ENCODE measurements at regions not wholly inside any gene's neighbourhood (a gene's known extent, or its start where the extent isn't known, plus 50 kb on each side); places are given as distances from the start of the nearest gene placed in this dataset.
"Not testable (repeated sequence)": the region's sequence is repeated elsewhere in the genome, so short reads cannot be mapped to it uniquely, and the experiment has no call there.

DNA sequence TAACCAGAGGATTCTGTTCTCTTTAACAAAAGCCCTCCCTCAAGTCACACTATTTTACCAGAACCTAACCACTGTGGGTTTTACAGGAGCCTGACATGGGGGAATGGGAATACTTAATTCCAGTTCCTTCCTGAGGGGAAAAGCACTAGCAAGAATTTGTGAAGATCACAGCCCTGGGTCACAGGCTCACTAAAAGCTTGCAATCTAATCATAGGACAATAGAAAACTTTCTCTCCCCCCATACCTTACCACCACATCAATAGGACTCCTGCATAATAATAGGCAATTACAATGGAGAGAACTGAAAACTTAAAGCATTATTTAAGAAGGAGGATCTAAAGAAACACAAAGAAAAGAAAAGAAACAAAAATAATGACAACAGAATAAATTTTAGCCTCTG is 225.8 kb upstream of the ZNF804A start:
- no peak for DNase-seq

DNA sequence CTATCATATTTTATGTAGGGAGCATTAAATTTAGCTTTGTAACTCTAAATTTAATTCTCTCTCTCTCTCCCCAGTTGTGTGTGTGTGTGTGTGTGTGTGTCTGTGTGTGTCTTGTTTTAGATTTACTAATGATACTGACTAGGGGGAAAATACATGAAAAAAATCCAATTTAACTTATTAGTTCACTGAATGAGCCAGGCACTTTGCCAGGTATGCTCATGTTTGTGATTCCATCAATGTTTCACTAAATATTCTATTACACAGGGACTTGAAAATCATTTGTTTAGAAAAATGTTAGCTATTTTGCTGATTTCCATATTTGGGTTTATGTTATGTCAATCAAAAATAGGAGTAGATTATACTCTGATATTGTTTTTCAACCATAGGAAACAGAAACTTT is 203.7 kb upstream of the ZNF804A start:
- no peak for DNase-seq

DNA sequence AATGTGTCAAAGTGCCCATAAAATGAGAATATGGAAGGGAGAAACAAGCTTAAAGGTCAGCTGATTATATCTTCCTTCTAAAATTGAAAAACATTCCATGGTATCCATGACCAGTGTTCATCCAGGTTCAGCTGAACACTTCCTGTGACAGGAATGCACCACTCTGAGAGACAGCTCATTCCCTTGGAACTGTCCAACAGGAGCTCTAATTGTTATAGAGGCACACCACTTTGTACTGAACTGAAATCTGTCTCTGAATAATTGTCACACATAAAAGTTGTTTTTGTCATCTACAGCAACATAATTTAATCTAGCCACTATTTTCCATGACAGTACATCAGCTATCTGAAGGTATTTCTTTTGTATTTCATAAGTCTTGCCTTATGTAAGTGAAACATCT is 195.9 kb upstream of the ZNF804A start:
- no peak for DNase-seq

DNA sequence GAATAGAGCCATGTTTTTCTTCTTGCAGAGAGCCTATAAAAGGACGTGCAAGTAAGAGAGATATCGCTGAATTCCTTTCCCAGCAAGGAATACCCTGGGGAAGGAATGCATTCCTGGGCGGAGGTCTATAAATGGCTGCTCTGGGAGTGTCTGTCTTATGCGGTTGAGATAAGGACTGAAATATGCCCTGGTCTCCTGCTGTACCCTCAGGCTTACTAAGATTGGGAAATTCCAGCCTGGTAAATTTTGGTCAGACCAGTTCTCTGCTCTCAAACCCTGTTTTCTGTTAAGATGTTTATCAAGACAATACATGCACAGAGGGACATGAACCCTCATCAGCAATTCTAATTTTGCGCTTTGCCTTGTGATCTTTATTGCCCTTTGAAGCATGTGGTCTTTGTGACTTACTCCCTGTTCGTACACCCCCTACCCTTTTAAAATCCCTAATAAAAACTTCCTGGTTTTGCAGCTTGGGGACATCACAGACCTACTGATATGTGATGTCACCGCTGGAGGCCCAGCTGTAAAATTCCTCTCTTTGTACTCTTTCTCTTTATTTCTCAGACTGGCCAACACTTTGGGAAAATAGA is 191.2 kb upstream of the ZNF804A start:
- DNase-seq: not testable (repeated sequence)

DNA sequence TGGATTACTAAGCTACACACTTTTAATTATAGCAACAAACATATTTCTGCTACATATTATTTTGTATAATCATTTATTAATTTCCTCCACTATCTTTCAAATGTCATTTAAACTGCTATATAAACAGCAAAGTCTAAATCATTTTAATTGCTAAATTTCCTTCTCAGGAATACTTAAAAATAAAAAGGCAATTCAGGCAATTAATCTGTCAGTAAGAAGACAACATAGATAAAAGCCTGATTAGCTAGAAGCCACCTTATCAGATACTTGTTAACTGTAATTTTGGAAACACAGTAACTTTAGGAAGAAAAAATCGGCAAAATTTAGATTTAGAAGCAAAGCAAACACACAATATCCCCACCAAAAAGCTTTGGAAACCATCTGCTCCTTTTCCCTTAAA is 188.2 kb upstream of the ZNF804A start:
- DNase-seq: no peak

DNA sequence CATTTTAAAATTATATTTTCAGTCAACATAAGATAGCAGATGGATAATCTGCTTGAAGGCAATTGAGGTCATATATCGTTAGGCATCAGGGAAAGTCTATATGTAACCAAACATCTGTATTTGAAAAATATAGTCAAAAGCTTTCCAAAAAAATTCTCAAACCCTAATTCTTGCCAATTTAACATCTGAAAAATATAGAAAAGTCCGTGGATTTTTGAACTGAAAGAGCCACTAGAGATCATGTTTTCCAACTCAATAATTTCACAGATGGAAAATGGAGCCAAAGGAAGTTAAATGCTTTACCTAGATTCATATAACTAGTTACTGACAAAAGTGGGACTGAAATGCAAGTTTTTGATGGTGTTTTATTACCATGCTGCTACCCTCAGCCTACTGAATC is 185.1 kb upstream of the ZNF804A start:
- no peak for DNase-seq

DNA sequence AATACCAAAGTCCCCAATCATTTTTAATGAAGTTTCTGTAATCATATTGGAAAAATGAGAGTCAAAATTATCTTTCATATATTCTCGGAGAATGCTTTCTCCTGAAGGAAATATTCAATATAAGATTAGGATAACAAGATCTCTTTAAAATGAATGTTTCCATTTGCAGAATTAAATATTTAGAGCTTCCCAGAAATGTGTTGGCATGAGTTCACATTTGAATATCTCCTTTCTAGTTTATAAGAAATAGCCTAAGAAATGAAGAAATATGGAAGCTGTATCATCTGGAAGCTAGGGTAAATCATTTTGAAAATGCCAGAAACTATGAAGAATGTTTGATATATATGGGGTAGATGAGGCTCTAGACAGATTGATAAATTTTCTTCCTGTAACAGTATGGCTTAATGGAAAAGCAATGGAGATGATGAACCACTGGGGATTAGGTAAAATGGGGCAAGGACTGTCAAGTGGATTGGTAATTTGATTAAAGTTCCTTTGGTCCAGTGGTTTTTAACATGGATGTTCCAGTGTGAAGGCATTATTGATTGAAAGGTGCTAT is 184.6 kb upstream of the ZNF804A start:
- DNase-seq: no peak

DNA sequence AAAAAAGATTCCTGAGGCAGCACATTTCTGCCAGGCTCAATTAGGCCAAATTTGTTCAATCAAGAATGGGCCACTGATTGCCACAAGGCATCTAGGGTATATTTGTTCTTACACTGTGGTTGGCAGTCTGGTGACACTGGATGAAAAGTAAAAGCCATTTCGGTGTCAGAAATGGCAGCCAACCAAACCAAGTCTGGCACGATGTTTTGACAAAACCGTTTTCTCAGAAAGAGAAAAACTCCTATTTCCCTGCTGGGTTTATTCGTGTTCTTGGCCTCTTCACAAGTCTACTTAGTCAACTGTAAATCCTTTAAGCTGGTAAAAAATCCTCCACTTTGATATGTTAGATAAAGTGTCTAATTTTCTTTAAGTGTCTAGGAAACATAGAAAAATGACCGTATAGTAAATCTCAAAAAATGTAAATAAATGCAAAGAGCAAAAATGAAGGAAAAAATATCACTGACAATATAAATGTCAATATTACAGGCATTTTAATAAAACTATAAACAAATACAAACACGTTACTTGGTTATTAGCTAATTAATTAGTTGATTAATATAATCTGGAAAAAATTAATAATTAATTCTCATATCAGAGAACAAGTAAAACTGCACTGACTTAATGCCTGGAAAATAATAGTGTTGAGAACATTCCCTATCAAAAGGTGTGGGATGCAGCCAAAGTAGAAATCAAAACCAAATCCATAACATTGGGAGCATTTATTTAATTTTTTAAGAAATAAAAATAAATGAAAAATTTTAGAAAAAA is 182.0 kb upstream of the ZNF804A start:
- no peak for DNase-seq

DNA sequence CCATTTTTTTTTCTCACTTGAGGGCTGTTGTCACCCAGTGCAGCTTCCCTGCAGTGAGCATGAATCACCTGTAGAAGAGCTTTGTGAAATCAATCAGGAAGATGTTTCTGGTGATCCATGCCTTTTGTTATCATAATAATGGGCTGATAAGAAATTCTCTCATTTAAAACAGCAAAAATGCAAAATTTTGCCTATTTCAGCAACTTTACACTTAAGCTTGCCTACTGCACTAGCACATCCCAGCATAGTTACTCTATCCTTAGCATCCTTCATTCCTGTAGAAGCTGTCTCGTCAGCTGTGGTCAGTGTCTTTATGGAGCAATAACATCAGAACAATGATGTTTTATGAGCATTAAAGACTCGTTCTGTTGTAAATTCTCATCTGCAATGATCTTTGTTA is 178.6 kb upstream of the ZNF804A start:
- no peak for DNase-seq

DNA sequence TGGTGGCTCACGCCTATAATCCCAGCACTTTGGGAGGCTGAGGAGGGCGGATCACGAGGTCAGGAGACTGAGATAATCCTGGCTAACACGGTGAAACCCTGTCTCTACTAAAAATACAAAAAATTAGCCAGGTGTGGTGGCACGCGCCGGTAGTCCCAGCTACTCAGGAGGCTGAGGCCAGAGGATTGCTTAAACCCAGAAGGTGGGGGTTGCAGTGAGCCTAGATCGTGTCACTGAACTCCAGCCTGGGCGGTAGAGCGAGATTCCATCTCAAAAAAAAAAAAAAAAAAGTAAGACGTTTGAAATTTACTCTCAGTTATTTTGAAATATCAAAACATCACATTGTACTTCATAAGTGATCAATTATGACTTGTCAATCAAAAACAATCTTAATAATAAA is 176.9 kb upstream of the ZNF804A start:
- DNase-seq: not testable (repeated sequence)

DNA sequence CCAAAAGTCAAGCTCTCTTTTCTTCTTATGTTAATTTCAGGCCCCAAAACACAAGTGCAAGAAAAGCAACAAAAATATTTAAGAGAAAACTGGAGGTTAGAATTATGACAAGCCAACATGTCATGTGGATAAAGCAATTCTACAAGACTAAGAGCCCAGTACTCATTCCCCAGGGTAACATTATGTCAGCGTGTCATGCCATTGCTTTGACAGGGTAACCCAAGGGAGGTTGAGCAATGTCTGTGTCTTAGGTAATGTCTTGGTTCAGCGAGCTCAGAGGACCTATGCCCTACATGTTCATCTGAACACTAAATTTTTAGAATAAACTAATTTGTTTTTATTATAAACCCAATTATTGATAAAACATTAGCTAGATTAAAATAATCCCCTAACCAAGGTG is 173.2 kb upstream of the ZNF804A start:
- no peak for DNase-seq

DNA sequence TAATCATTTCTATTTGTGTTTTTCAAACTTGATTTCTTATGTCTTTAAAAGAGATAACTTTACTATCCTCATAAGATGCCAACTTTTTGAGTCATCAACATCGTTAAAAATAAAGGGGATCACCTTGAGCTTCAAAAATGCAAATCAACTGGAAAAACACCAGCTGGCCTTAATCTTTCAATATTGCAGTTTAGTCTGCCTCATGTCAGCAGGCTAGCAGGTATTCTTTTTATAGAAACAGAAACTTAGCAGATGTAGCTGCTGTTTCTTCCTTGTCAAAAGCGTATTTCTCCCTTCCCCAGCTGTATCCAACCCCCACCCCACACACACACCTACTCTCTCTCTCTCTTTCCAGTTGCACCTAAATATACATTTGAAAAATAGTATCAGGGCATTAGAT is 154.1 kb upstream of the ZNF804A start:
- DNase-seq: no peak

DNA sequence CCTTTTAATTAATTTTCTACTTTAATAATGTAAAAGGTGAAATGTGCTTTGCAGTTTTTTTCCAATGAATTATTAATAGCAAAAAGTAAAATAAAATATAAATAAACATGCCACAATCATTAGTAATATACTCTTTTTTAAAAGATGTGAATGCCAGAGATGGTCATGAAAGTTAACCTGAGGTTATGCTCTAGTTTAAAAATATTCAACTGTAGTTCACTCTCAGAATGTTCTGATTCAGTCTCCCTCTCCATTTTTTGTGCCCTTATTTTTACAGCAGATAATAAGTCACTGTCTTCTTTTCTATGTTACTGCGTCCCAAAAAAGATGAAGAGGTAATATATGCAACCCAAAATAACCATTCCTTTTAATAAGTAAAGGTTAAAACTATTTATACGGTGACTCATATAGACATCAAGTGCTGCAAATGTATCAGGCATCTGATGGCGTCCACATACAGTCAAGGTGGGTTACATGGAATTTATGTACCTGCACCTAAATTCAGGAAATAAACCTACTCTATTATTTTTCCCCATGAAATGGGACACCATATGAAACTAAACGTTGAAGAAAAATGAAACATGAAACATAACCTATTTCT is 153.6 kb upstream of the ZNF804A start:
- no peak for DNase-seq

DNA sequence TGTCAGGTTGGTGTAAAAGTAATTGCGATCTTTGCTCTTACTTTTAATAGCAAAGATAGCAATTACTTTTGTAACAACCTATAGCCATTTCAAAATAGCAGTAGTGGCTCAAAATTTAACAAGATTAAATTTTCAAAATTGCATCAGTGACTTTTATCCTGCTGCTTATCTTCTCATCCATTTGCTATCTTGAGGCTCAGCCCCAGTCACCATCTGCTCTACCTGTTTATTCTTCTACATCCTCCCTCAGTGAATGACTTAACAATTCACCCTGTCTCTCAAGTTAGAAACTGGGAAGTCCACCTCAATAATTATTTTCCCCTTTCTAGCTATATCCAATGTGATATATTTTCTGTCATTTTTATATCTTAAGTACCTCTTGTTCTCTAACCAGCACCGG is 148.6 kb upstream of the ZNF804A start:
- no peak for DNase-seq

DNA sequence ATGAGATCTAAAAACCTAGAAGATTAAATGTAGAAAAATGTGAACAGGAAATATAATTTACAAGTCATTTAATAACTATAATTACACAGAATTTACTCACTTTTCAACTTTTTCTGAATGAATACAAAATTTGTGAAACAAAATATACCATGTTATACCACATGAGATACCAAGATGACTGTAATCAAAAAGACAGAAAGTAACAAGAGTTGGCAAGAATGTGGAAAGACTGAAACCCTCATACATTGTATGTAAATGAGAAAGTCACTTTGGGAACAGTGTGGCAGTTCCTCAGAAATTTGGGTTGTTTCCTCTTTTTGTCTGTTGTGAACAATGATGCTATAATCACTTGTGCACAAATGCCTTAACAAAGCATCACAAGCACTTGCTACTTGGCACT is 145.4 kb upstream of the ZNF804A start:
- DNase-seq: no peak

DNA sequence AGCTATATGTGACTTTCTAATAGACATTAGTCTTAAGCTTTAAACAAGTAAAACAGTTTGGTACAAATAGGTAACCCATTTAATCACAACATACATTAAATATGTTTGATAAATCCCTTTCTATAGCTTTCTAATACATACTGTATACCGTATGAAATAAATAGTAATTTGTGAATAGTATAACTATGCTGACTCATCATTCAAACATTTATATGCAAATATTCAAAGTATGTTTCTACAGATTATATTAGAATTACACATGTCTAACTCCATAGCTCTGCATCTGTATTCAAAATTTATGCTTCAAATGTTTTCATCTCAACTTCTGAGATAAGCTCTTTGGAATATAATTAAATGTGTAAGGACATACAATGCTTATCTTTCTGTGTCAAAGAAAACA is 142.7 kb upstream of the ZNF804A start:
- no peak for DNase-seq

DNA sequence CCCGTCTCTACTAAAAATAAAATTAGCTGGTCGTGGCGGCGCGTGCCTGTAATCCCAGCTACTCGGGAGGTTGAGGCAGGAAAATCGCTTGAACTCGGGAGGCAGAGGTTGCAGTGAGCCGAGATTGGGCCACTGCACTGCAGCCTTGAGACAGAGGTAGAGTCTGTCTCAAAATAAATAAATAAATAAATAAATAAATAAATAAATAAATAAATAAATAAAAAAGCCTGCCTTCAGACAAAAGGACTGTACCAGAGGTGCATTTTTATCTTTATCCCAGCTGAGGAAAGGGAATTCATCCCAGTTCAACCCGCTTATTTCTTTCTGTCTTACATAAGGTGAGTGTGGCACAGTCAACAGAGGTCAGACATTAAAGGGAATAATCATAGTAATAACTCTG is 141.6 kb upstream of the ZNF804A start:
- DNase-seq: not testable (repeated sequence)

DNA sequence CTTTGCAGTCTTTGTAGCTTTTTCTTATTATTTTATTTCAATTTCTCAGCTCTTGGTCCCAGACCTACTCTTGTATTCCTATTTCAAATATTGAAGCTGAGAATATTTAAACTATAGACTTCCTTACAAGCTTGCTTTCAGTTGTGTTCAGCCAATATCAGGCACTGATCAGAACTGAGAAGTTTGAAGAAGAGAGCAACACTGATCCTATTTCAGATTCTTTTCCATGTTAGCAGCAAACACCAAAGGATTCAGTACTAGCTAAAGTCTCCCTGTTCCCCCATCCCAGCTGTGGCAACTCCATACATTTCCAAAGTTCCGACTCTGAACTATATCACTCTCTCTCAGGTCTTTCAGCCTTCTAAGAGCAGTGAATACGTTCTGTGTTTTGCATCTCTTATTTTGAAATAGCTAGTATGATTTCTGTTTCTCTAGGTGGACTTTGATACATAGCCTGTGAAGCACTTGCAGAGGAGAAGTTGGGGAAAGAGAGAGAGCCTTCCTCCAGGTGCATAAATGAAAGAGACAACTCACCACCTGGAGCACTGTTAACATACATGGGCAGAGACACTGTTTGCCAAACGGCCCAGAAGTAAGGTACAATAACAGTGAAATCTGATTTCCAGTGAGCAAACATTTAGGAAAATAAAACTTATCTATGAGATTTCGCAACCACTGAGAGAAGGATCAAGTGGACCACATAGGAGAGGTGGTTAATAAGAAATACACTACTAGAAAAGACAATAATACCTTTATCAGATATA is 135.0 kb upstream of the ZNF804A start:
- no peak for DNase-seq

DNA sequence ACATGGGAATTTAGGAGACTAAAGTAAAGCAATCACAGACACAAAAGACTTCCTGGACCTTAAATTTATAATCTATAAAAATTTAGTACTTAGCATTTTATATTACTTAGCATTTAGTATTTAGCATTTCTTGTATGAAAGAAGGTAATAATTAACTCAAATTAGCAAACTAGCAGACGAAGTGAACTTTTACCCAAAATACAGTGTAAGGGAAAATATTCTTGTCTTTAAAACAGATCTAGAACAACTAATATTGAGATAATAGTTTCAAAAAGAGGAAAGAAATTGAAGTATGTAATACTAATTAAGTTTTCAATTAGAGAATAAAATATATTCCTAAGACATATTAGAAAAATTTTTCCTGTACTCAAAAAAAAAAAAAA is 134.5 kb upstream of the ZNF804A start:
- DNase-seq: no peak

DNA sequence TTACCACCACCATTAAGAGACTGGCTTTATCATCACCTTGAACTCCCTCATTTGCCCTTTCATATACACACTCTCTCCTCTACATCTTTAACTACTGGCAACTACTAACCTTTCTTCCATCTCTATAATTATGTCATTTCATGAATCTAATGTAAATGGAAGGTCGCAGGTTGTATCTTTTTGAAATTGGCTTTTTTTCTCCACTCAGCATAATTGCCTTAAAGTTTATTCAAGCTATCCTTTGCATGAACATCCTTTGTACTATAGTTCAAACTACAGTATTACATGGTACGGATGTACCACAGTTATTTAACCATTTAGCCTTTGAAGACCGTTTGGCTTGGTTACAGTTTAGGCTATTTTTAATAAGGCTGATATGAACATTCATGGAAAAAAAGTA is 129.5 kb upstream of the ZNF804A start:
- DNase-seq: no peak

DNA sequence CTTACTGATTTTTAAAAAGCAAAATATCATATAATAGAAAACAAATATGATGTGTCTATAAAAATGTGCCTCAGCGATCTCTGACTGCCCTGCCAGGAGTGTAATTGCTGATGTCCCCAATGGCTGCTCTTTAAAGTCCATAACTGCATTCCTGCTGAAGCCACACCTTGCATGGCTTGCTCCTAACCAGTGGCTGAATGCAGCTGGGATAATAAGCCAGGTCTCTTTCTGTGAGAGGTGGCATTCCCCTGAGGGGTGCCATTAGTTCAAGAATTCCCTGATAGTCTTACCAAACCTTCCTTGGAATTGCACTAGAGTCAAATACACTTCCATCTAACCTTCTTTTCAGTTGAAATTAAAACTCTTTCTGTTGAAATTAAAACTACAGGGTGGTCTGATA is 125.8 kb upstream of the ZNF804A start:
- no peak for DNase-seq

DNA sequence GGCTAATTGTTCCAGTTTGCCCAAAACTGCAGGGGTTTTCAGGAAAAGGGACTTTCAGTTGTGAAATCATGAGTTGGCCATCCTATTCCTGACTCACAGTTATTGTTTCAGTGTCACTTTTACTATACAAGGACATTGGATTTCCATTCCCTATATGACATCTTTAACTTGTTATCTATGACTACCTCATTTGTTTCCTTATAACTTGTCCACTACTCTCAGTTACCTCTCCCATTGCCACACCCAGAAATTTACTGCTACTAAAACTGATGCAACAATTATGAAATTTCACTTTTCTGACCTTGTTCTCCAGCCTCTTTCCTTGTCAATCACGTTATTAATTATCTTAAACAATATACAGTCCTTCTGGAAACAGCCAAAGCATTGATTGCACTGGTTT is 116.5 kb upstream of the ZNF804A start:
- DNase-seq: no peak

DNA sequence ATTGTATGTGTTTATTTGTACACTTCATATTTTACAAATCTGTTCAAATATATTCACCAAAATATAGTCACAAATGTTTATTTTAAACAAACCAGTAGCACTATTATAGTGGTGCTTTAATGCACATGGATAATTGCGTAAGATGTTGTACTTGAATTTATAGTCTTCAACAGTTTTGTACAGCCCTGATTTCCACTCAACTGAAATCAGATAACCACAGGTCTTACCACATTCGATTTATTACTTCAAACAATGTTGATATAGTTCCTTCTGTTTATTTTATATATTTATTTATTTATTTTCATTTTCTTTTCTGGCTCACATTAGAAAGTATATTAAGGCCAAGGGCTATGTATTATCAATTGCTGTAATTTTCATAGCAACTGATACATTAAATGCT is 99.4 kb upstream of the ZNF804A start:
- DNase-seq: no peak

DNA sequence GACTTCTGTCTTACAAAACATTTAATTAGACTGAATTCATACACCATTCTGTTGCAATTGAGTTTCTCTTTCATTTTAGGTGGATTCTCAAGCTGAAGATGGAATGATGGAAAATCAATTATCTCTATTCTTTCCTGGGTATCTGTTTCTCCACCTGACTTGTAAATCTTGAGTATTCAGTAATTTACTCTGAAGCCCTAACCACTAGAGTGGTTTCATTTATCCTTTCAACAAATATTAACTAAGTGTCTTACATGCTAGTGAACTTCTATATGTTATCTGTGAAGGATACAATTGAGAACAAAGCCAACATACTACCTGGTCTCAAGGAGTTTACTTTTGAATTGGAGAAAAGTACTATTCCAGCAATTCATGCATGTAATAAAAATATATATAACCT is 94.1 kb upstream of the ZNF804A start:
- DNase-seq: no peak
